Neural progenitor cell (in vitro differentiated cells): ENCODE measurements at regions not wholly inside any gene's neighbourhood (a gene's known extent, or its start where the extent isn't known, plus 50 kb on each side); places are given as distances from the start of the nearest gene placed in this dataset.

Experiments used
- DNase-seq: peaks from one replicate; pipeline ENCODE4 v3.0.0-alpha.2; 2016; ENCODE audit warnings: low spot score
- H2AFZ ChIP-seq: fragments of 200-600 bp; sonication (generic); replicated peaks from 2 replicates; pipeline ENCODE4 v1.6.1; 2016; ENCODE audit warnings: antibody characterized with exemption
- H3F3A ChIP-seq: fragments of 200-600 bp; sonication (generic); 2 replicates; pipeline ENCODE4 v1.6.1; 2016; ENCODE audit warnings: antibody characterized with exemption, low read depth
- H3K27ac ChIP-seq: fragments of 200-600 bp; sonication (generic); 2 replicates; pipeline ENCODE4 v1.5.1; 2016; ENCODE audit warnings: mild to moderate bottlenecking
- H3K27me3 ChIP-seq: fragments of 200-600 bp; sonication (generic); 2 replicates; pipeline ENCODE4 v1.6.1; 2016; ENCODE audit warnings: mild to moderate bottlenecking, moderate library complexity
- H3K36me3 ChIP-seq: fragments of 200-600 bp; sonication (generic); 2 replicates; pipeline ENCODE4 v1.5.1; 2016
- H3K4me1 ChIP-seq: fragments of 200-600 bp; sonication (generic); 2 replicates; pipeline ENCODE4 v1.6.1; 2016; ENCODE audit warnings: mixed run types
- H3K4me2 ChIP-seq: fragments of 200-600 bp; sonication (generic); 2 replicates; pipeline ENCODE4 v1.6.1; 2016
- H3K4me3 ChIP-seq: fragments of 200-600 bp; sonication (generic); 2 replicates; pipeline ENCODE4 v1.5.1; 2016
- H3K79me2 ChIP-seq: fragments of 200-600 bp; sonication (generic); 2 replicates; pipeline ENCODE4 v1.6.1; 2016; ENCODE audit warnings: low read depth
- H3K9ac ChIP-seq: fragments of 200-600 bp; sonication (generic); 2 replicates; pipeline ENCODE4 v1.6.1; 2016
- H3K9me3 ChIP-seq: fragments of 200-600 bp; sonication (generic); 2 replicates; pipeline ENCODE4 v1.5.1; 2016; ENCODE audit warnings: low read depth
- H4K20me1 ChIP-seq: fragments of 200-600 bp; sonication (generic); 2 replicates; pipeline ENCODE4 v1.6.1; 2016; ENCODE audit warnings: low read depth
- H3K27ac Mint-ChIP-seq: 3 replicates; pipeline ENCODE4 v1.8.0; 2021; ENCODE audit warnings: mixed read lengths
- H3K27me3 Mint-ChIP-seq: 2 replicates; pipeline ENCODE4 v1.8.0; 2022; ENCODE audit warnings: low read depth, mild to moderate bottlenecking, inconsistent platforms, moderate library complexity, mixed read lengths; ENCODE audit not compliant: insufficient read depth
- H3K36me3 Mint-ChIP-seq: 3 replicates; pipeline ENCODE4 v1.8.0; 2021; ENCODE audit warnings: mixed read lengths
- H3K4me1 Mint-ChIP-seq: 3 replicates; pipeline ENCODE4 v1.8.0; 2021; ENCODE audit warnings: mixed read lengths
- H3K4me3 Mint-ChIP-seq: 3 replicates; pipeline ENCODE4 v1.8.0; 2021; ENCODE audit warnings: mild to moderate bottlenecking, moderate library complexity, mixed read lengths
- H3K9me3 Mint-ChIP-seq: 3 replicates; pipeline ENCODE4 v1.8.0; 2020; ENCODE audit warnings: mixed read lengths
- EZH2 ChIP-seq: fragments of 200-600 bp; sonication (generic); IDR thresholded peaks from 2 replicates; pipeline ENCODE4 v1.6.1; 2017; ENCODE audit warnings: antibody characterized with exemption, mild to moderate bottlenecking, moderate library complexity
- EZH2phosphoT487 ChIP-seq: fragments of 200-600 bp; sonication (generic); IDR thresholded peaks from 2 replicates; pipeline ENCODE4 v1.6.1; 2017; ENCODE audit warnings: antibody characterized with exemption
- TF ChIP-seq, protein P1 (sequence below): fragments of 200-600 bp; sonication (generic); IDR thresholded peaks from 2 replicates; pipeline ENCODE4 v1.5.1; 2017; ENCODE audit warnings: antibody characterized with exemption, mild to moderate bottlenecking

DNA sequence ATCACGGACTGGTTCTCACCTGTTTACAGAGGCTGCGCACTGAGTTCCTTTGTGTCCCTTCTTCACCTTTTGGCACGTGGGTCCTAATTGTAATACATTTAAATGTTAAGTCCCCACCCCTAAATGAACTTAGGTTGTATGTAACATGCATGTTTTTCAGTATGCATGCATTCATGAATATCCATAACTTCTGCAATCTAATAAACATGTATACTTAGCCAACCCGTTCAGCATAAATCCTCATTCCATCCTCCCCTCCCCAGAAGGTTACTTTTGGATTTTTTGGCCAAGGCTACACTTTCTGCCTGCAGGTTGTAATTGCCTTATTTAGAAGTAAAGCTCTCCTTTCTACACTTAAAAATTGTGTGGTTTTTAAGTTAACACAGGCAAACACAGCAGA, 314.7 kb downstream of the SUCLG1 start:
- H3K79me2 ChIP-seq = no peaks in the 10 kb centered on the region
- no peaks in the 10 kb centered on the region for H3K27me3 ChIP-seq
- H3K36me3 ChIP-seq = no peaks in the 10 kb centered on the region
- Mint-ChIP-seq H3K27ac (no peak overlapping the region), H3K27me3 (no peaks in the 10 kb centered on the region), H3K9me3 (no peaks in the 10 kb centered on the region), H3K4me1 (no peaks in the 10 kb centered on the region), H3K36me3 (no peaks in the 10 kb centered on the region), H3K4me3 (no peak overlapping the region)
- H3K4me3 ChIP-seq = no peak overlapping the region
- no peaks in the 10 kb centered on the region for H4K20me1 ChIP-seq
- no peaks in the 10 kb centered on the region for H3K4me1 ChIP-seq
- H3K4me2 ChIP-seq = no peak overlapping the region
- no peaks in the 10 kb centered on the region for H3F3A ChIP-seq
- H3K9ac ChIP-seq = no peak overlapping the region
- DNase-seq = no peak
- TF ChIP-seq EZH2 (no peak), EZH2phosphoT487 (no peak)
- TF ChIP-seq, protein P1, sequence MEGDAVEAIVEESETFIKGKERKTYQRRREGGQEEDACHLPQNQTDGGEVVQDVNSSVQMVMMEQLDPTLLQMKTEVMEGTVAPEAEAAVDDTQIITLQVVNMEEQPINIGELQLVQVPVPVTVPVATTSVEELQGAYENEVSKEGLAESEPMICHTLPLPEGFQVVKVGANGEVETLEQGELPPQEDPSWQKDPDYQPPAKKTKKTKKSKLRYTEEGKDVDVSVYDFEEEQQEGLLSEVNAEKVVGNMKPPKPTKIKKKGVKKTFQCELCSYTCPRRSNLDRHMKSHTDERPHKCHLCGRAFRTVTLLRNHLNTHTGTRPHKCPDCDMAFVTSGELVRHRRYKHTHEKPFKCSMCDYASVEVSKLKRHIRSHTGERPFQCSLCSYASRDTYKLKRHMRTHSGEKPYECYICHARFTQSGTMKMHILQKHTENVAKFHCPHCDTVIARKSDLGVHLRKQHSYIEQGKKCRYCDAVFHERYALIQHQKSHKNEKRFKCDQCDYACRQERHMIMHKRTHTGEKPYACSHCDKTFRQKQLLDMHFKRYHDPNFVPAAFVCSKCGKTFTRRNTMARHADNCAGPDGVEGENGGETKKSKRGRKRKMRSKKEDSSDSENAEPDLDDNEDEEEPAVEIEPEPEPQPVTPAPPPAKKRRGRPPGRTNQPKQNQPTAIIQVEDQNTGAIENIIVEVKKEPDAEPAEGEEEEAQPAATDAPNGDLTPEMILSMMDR = no peak
- no peaks in the 10 kb centered on the region for H3K9me3 ChIP-seq
- no peak overlapping the region for H3K27ac ChIP-seq
- H2AFZ ChIP-seq = no peak overlapping the region

DNA sequence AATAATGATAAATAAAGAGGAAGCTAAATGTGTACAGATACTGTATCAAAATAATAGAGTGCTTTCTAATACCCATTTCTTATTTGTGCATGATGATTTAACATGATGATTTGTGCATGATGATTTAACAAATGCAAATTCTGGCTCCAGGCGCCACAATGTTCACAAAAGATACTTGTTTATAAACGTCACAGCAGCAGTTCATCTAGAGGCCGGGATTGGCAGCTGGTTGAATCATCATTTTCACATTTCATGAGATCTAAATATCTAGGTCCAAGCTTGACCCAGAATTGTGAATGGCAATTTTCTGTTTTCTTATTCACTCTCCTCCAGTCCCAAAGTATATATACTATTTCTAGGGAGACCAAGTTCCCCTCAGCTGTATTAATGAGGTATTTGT, 322.0 kb downstream of the SUCLG1 start:
- H2AFZ ChIP-seq = no peak overlapping the region
- H3K36me3 ChIP-seq = no peaks in the 10 kb centered on the region
- H3K27ac Mint-ChIP-seq = no peak overlapping the region
- H3K4me1 ChIP-seq = no peaks in the 10 kb centered on the region
- H3K9ac ChIP-seq = no peak overlapping the region
- H3K27me3 ChIP-seq = no peaks in the 10 kb centered on the region
- H3K27ac ChIP-seq = no peak overlapping the region
- TF ChIP-seq, protein P1 = no peak
- TF ChIP-seq EZH2phosphoT487 (no peak), EZH2 (no peak)
- H3K9me3 Mint-ChIP-seq = no peaks in the 10 kb centered on the region
- no peaks in the 10 kb centered on the region for H3K79me2 ChIP-seq
- H3K27me3 Mint-ChIP-seq = no peaks in the 10 kb centered on the region
- no peaks in the 10 kb centered on the region for H3K9me3 ChIP-seq
- no peak overlapping the region for H3K4me3 ChIP-seq
- no peaks in the 10 kb centered on the region for H4K20me1 ChIP-seq
- no peaks in the 10 kb centered on the region for H3F3A ChIP-seq
- no peak overlapping the region for H3K4me2 ChIP-seq
- H3K4me3 Mint-ChIP-seq = no peak overlapping the region
- H3K4me1 Mint-ChIP-seq = no peaks in the 10 kb centered on the region
- DNase-seq = no peak
- H3K36me3 Mint-ChIP-seq = no peaks in the 10 kb centered on the region

DNA sequence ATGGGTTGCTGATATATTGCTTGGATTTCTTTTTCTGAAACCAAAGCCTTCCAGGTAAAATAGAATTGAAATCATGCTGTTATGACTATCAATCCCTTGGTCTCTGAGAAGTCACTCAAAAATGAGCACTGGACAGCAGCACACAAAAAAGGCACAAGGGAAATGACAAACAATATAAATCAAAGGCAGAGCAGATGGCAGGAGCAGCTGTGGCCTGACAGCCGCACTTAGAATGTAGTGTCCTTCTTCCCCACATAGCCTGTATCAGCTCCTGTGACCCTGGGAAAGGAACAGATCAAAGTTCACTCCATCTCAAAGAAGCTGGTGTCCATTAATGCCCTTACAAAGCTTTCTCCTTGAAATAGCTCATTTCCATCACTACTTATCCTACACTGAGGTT, 326.7 kb downstream of the SUCLG1 start:
- TF ChIP-seq EZH2 = no peak
- no peak for TF ChIP-seq EZH2phosphoT487
- TF ChIP-seq, protein P1 = no peak
- Histone ChIP-seq H2AFZ (no peak overlapping the region), H3K79me2 (no peaks in the 10 kb centered on the region), H3K36me3 (no peaks in the 10 kb centered on the region), H3K9me3 (no peaks in the 10 kb centered on the region), H3K27ac (no peak overlapping the region), H4K20me1 (no peaks in the 10 kb centered on the region), H3F3A (no peaks in the 10 kb centered on the region), H3K4me3 (no peak overlapping the region), H3K4me1 (no peaks in the 10 kb centered on the region), H3K9ac (no peak overlapping the region), H3K27me3 (no peaks in the 10 kb centered on the region), H3K4me2 (no peak overlapping the region)
- H3K9me3 Mint-ChIP-seq = no peaks in the 10 kb centered on the region
- peaks cover 2% of the 10 kb centered on the region for H3K27me3 Mint-ChIP-seq
- H3K4me1 Mint-ChIP-seq = no peaks in the 10 kb centered on the region
- H3K4me3 Mint-ChIP-seq = no peak overlapping the region
- no peak overlapping the region for H3K27ac Mint-ChIP-seq
- no peaks in the 10 kb centered on the region for H3K36me3 Mint-ChIP-seq
- no peak for DNase-seq
